H9 (cell line): ENCODE measurements at regions not wholly inside any gene's neighbourhood (a gene's known extent, or its start where the extent isn't known, plus 50 kb on each side); places are given as distances from the start of the nearest gene placed in this dataset.

Source experiments
- DNase-seq: peaks from one replicate; pipeline ENCODE4 v3.0.0-alpha.2; 2017
- H2AFZ ChIP-seq: one replicate; pipeline ENCODE4 v1.6.1; 2013; ENCODE audit warnings: mild to moderate bottlenecking, low read length, control low read depth, moderate library complexity
- H2AK5ac ChIP-seq: 2 replicates; pipeline ENCODE4 v1.6.1; 2013; ENCODE audit warnings: low read length, control low read depth, mixed read lengths; ENCODE audit not compliant: insufficient read length
- H2BK120ac ChIP-seq: one replicate; pipeline ENCODE4 v1.6.1; 2013; ENCODE audit warnings: low read depth, mild to moderate bottlenecking, low read length, control low read depth, inconsistent platforms; ENCODE audit not compliant: poor library complexity, severe bottlenecking
- H2BK12ac ChIP-seq: 2 replicates; pipeline ENCODE4 v1.6.1; 2013; ENCODE audit warnings: low read length, control low read depth, mixed read lengths, low read depth; ENCODE audit not compliant: insufficient read length
- H2BK15ac ChIP-seq: 2 replicates; pipeline ENCODE4 v1.6.1; 2013; ENCODE audit warnings: low read depth, low read length, control low read depth
- H2BK20ac ChIP-seq: one replicate; pipeline ENCODE4 v1.6.1; 2013; ENCODE audit warnings: low read depth, mild to moderate bottlenecking, low read length, control low read depth, inconsistent platforms; ENCODE audit not compliant: poor library complexity, severe bottlenecking
- H2BK5ac ChIP-seq: 2 replicates; pipeline ENCODE4 v1.6.1; 2013; ENCODE audit warnings: low read length, control low read depth, mixed read lengths; ENCODE audit not compliant: insufficient read length
- H3K14ac ChIP-seq: 2 replicates; pipeline ENCODE4 v1.6.1; 2013; ENCODE audit warnings: low read length, control low read depth; ENCODE audit not compliant: insufficient read depth
- H3K18ac ChIP-seq: 2 replicates; pipeline ENCODE4 v1.6.1; 2013; ENCODE audit warnings: low read depth, mild to moderate bottlenecking, mixed read lengths, low read length, control low read depth; ENCODE audit not compliant: insufficient read length
- H3K23ac ChIP-seq: 2 replicates; pipeline ENCODE4 v1.6.1; 2013; ENCODE audit warnings: low read length, control low read depth, mixed read lengths, low read depth; ENCODE audit not compliant: insufficient read length
- H3K23me2 ChIP-seq: 2 replicates; pipeline ENCODE4 v1.6.1; 2013; ENCODE audit warnings: low read depth, mild to moderate bottlenecking, mixed read lengths, low read length, control low read depth; ENCODE audit not compliant: insufficient read length, poor library complexity, severe bottlenecking
- H3K27ac ChIP-seq: 2 replicates; pipeline ENCODE4 v1.5.1; 2013; ENCODE audit warnings: low read length, control low read depth, mixed read lengths, low read depth; ENCODE audit not compliant: insufficient read length
- H3K27me3 ChIP-seq: 2 replicates; pipeline ENCODE4 v1.6.1; 2013; ENCODE audit warnings: low read length, control low read depth, inconsistent platforms; ENCODE audit not compliant: insufficient read depth
- H3K4ac ChIP-seq: 2 replicates; pipeline ENCODE4 v1.6.1; 2013; ENCODE audit warnings: low read depth, mild to moderate bottlenecking, control low read depth, inconsistent platforms, low read length, moderate library complexity
- H3K4me1 ChIP-seq: 2 replicates; pipeline ENCODE4 v1.6.1; 2013; ENCODE audit warnings: low read length, control low read depth, inconsistent platforms; ENCODE audit not compliant: insufficient read depth
- H3K4me2 ChIP-seq: 2 replicates; pipeline ENCODE4 v1.6.1; 2013; ENCODE audit warnings: low read length, control low read depth, mixed read lengths; ENCODE audit not compliant: insufficient read length, insufficient read depth
- H3K56ac ChIP-seq: 2 replicates; pipeline ENCODE4 v1.6.1; 2013; ENCODE audit warnings: low read depth, mild to moderate bottlenecking, mixed read lengths, low read length, control low read depth; ENCODE audit not compliant: insufficient read length
- H3K79me1 ChIP-seq: 2 replicates; pipeline ENCODE4 v1.6.1; 2013; ENCODE audit warnings: low read depth, mild to moderate bottlenecking, moderate library complexity, low read length, control low read depth, inconsistent platforms; ENCODE audit not compliant: insufficient read depth, poor library complexity, severe bottlenecking
- H3K79me2 ChIP-seq: 2 replicates; pipeline ENCODE4 v1.6.1; 2013; ENCODE audit warnings: low read length, control low read depth, inconsistent platforms; ENCODE audit not compliant: insufficient read depth
- H3K9ac ChIP-seq: 2 replicates; pipeline ENCODE4 v1.6.1; 2013; ENCODE audit warnings: low read length, control low read depth, mixed read lengths; ENCODE audit not compliant: insufficient read length; ENCODE audit errors: extremely low read depth
- H3K9me3 ChIP-seq: one replicate; pipeline ENCODE4 v1.6.1; 2013; ENCODE audit warnings: low read depth, low read length, inconsistent platforms; ENCODE audit not compliant: control insufficient read depth
- H3T11ph ChIP-seq: one replicate; pipeline ENCODE4 v1.6.1; 2013; ENCODE audit warnings: mild to moderate bottlenecking, low read length, control low read depth, inconsistent platforms
- H4K20me1 ChIP-seq: one replicate; pipeline ENCODE4 v1.6.1; 2013; ENCODE audit not compliant: control insufficient read depth, insufficient read length, insufficient read depth
- H4K5ac ChIP-seq: 2 replicates; pipeline ENCODE4 v1.6.1; 2013; ENCODE audit warnings: low read depth, mild to moderate bottlenecking, mixed read lengths, low read length, control low read depth; ENCODE audit not compliant: insufficient read length
- H4K8ac ChIP-seq: replicated peaks from 2 replicates; pipeline ENCODE4 v1.6.1; 2013; ENCODE audit warnings: low read length, control low read depth, mixed read lengths, low read depth; ENCODE audit not compliant: insufficient read length
- H4K91ac ChIP-seq: 2 replicates; pipeline ENCODE4 v1.6.1; 2013; ENCODE audit warnings: low read depth, mild to moderate bottlenecking, moderate library complexity, mixed read lengths, low read length, control low read depth; ENCODE audit not compliant: insufficient read length
- H3K27ac Mint-ChIP-seq, 3 experiments: 2 replicates in 2 of 3; 3 replicates in 1 of 3; pipeline ENCODE4 v1.8.0; 2020 to 2021; ENCODE audit warnings: mixed read lengths in 3 of 3, mild to moderate bottlenecking in 1 of 3, moderate library complexity in 1 of 3
- H3K27me3 Mint-ChIP-seq: 2 replicates; pipeline ENCODE4 v1.8.0; 2021; ENCODE audit warnings: low read depth, mild to moderate bottlenecking, moderate library complexity, mixed read lengths
- H3K36me3 Mint-ChIP-seq, 3 experiments: 2 replicates in 2 of 3; 3 replicates in 1 of 3; pipeline ENCODE4 v1.8.0; 2020 to 2021; ENCODE audit warnings: low read depth in 3 of 3, mixed read lengths in 3 of 3; ENCODE audit not compliant: insufficient read depth in 1 of 3
- H3K4me1 Mint-ChIP-seq, 2 experiments: 2 replicates each; pipeline ENCODE4 v1.8.0; 2020; ENCODE audit warnings: mixed read lengths in 2 of 2
- H3K4me3 Mint-ChIP-seq, 2 experiments: 2 replicates in 1 of 2; 3 replicates in 1 of 2; pipeline ENCODE4 v1.8.0; 2020 to 2021; ENCODE audit warnings: mild to moderate bottlenecking in 2 of 2, mixed read lengths in 2 of 2, moderate library complexity in 1 of 2
- H3K9me3 Mint-ChIP-seq, 2 experiments: 2 replicates in 1 of 2; 3 replicates in 1 of 2; pipeline ENCODE4 v1.8.0; 2020; ENCODE audit warnings: mild to moderate bottlenecking in 2 of 2, mixed read lengths in 2 of 2, moderate library complexity in 1 of 2
- CTCF ChIP-seq: fragments of 200-600 bp; sonication (generic); conservative IDR thresholded peaks from 3 replicates; pipeline ENCODE4 v1.8.0; 2021; ENCODE audit warnings: antibody characterized with exemption, mild to moderate bottlenecking
- WGBS: extraction: QIAGEN DNeasy Blood & Tissue Kit; methylation state at CpG from one replicate; pipeline ENCODE4 v1.1.7; 2013; ENCODE audit warnings: missing lambda C conversion rate, low lambda C conversion rate, mixed read lengths; ENCODE audit not compliant: insufficient read length; ENCODE audit errors: extremely low coverage; 5-methylcytosine and 5-hydroxymethylcytosine counted together

DNA sequence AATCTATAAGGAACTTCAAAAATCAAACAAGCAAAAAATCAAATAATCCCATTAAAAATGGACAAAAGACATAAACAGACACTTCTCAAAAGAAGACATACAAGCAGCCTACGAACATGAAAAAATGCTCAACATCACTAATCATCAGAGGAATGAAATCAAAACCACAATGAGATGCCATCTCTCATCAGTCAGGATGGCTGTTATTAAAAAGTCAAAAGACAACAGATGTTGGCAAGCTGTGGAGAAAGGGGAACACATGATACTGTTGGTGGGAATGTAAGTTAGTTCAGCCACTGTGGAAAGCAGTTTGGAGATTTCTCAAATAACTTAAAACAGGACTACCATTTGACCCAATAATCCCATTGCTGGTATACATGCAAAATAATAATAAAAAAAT is 226.4 kb downstream of the S1PR1 start:
- H3K9me3 Mint-ChIP-seq = peaks cover 4 to 8% of the 10 kb centered on the region in 2 experiments; a peak in 2 of 5 replicates
- no peak overlapping the region for H2BK20ac ChIP-seq
- H4K8ac ChIP-seq = no peak overlapping the region
- no peak overlapping the region for H4K5ac ChIP-seq
- no peak overlapping the region for H2BK5ac ChIP-seq
- no peak overlapping the region for H3K14ac ChIP-seq
- H3K9me3 ChIP-seq = no peaks in the 10 kb centered on the region
- H2BK12ac ChIP-seq = no peak overlapping the region
- no peaks in the 10 kb centered on the region for H3K4me1 ChIP-seq
- H2AFZ ChIP-seq = no peak overlapping the region
- no peak for DNase-seq
- H3K9ac ChIP-seq = no peak overlapping the region
- no peak for TF ChIP-seq CTCF
- H3K4me2 ChIP-seq = no peak overlapping the region
- H3T11ph ChIP-seq = no peak overlapping the region
- H3K27me3 ChIP-seq = no peaks in the 10 kb centered on the region
- H3K27ac Mint-ChIP-seq = no peak overlapping the region
- H3K27me3 Mint-ChIP-seq = no peaks in the 10 kb centered on the region
- no peak overlapping the region for H3K4me3 Mint-ChIP-seq
- H4K91ac ChIP-seq = no peak overlapping the region
- H3K79me1 ChIP-seq = no peaks in the 10 kb centered on the region
- no peak overlapping the region for H2AK5ac ChIP-seq
- no peak overlapping the region for H2BK15ac ChIP-seq
- H3K27ac ChIP-seq = no peak overlapping the region
- H4K20me1 ChIP-seq = no peaks in the 10 kb centered on the region
- H3K4me1 Mint-ChIP-seq = no peaks in the 10 kb centered on the region
- H3K4ac ChIP-seq = no peak overlapping the region
- H3K79me2 ChIP-seq = no peaks in the 10 kb centered on the region
- no peak overlapping the region for H2BK120ac ChIP-seq
- no CpG with 5 or more reads among the region's 1 CpG for WGBS
- no peak overlapping the region for H3K56ac ChIP-seq
- peaks cover 0 to 9% (median 0%) of the 10 kb centered on the region in 3 experiments; a peak in 2 of 7 replicates for H3K36me3 Mint-ChIP-seq
- H3K18ac ChIP-seq = no peak overlapping the region
- no peaks in the 10 kb centered on the region for H3K23me2 ChIP-seq
- H3K23ac ChIP-seq = no peak overlapping the region
